Loucy (cell line): ENCODE measurements at regions not wholly inside any gene's neighbourhood (a gene's known extent, or its start where the extent isn't known, plus 50 kb on each side); places are given as distances from the start of the nearest gene placed in this dataset.

ENCODE experiments used
- H2AFZ ChIP-seq: fragments of 200-600 bp; sonication (generic); 2 replicates; pipeline ENCODE4 v1.6.0; 2016; ENCODE audit warnings: antibody characterized with exemption, mild to moderate bottlenecking, low read length, moderate library complexity
- H3F3A ChIP-seq: fragments of 200-600 bp; 2 replicates; pipeline ENCODE4 v1.6.0; 2016; ENCODE audit warnings: antibody characterized with exemption, low read depth, mild to moderate bottlenecking
- H3K27me3 ChIP-seq: fragments of 200-600 bp; sonication (generic); 2 replicates; pipeline ENCODE4 v1.6.1; 2014; ENCODE audit warnings: low read length, mild to moderate bottlenecking; ENCODE audit not compliant: insufficient read depth, poor library complexity, severe bottlenecking
- H3K36me3 ChIP-seq: fragments of 200-600 bp; sonication (generic); 2 replicates; pipeline ENCODE4 v1.6.1; 2016; ENCODE audit warnings: low read length; ENCODE audit not compliant: insufficient read depth
- H3K4me1 ChIP-seq: fragments of 200-600 bp; sonication (generic); 2 replicates; pipeline ENCODE4 v1.5.1; 2014; ENCODE audit warnings: low read length, mild to moderate bottlenecking; ENCODE audit not compliant: insufficient read depth, poor library complexity, severe bottlenecking
- H3K4me2 ChIP-seq: fragments of 200-600 bp; sonication (generic); 2 replicates; pipeline ENCODE4 v1.6.0; 2014; ENCODE audit warnings: antibody characterized with exemption, low read length, low read depth, mild to moderate bottlenecking; ENCODE audit not compliant: poor library complexity, severe bottlenecking
- H3K4me3 ChIP-seq: fragments of 200-600 bp; sonication (generic); 2 replicates; pipeline ENCODE4 v1.5.1; 2014; ENCODE audit warnings: low read length, mild to moderate bottlenecking, mixed read lengths; ENCODE audit not compliant: poor library complexity, severe bottlenecking
- H3K79me2 ChIP-seq: fragments of 200-600 bp; sonication (generic); 2 replicates; pipeline ENCODE4 v1.6.1; 2014; ENCODE audit warnings: low read length; ENCODE audit not compliant: insufficient read depth
- H3K9ac ChIP-seq: fragments of 200-600 bp; sonication (generic); 2 replicates; pipeline ENCODE4 v1.6.0; 2014; ENCODE audit warnings: mild to moderate bottlenecking, low read depth, low read length, moderate library complexity; ENCODE audit not compliant: poor library complexity, severe bottlenecking
- H3K9me2 ChIP-seq: fragments of 200-600 bp; sonication (generic); replicated peaks from 2 replicates; pipeline ENCODE4 v1.6.1; 2016; ENCODE audit warnings: low read depth, low read length, mixed read lengths
- H3K9me3 ChIP-seq: fragments of 200-600 bp; sonication (generic); 2 replicates; pipeline ENCODE4 v1.6.1; 2014; ENCODE audit warnings: mild to moderate bottlenecking, antibody characterized with exemption, low read length, low read depth; ENCODE audit not compliant: insufficient read depth
- H4K20me1 ChIP-seq: fragments of 200-600 bp; sonication (generic); 2 replicates; pipeline ENCODE4 v1.6.0; 2014; ENCODE audit warnings: antibody characterized with exemption, low read length, mild to moderate bottlenecking; ENCODE audit not compliant: insufficient read depth, poor library complexity, severe bottlenecking
- CTCF ChIP-seq: fragments of 200-600 bp; sonication (generic); conservative IDR thresholded peaks from 2 replicates; pipeline ENCODE4 v1.5.1; 2014; ENCODE audit warnings: mild to moderate bottlenecking, antibody characterized with exemption, low read length
- EZH2phosphoT487 ChIP-seq: fragments of 200-600 bp; IDR thresholded peaks from 2 replicates; pipeline ENCODE4 v1.6.1; 2018; ENCODE audit warnings: antibody characterized with exemption, mild to moderate bottlenecking, moderate library complexity, borderline replicate concordance

- Histone ChIP-seq H2AFZ (no peak overlapping the region), H3K9me3 (no peaks in the 10 kb centered on the region), H3K9me2 (no peaks in the 10 kb centered on the region), H3K4me1 (no peaks in the 10 kb centered on the region), H3K27me3 (no peaks in the 10 kb centered on the region), H3K4me2 (no peak overlapping the region), H4K20me1 (no peaks in the 10 kb centered on the region), H3F3A (no peaks in the 10 kb centered on the region), H3K9ac (no peak overlapping the region), H3K4me3 (no peak overlapping the region), H3K36me3 (no peaks in the 10 kb centered on the region), H3K79me2 (no peaks in the 10 kb centered on the region)
- TF ChIP-seq CTCF (no peak), EZH2phosphoT487 (no peak)
Observed at GRCh38 chr18:57923611-57924010, 120.4 kb upstream of the NEDD4L start.

- H3K27me3 ChIP-seq, result no peaks in the 10 kb centered on the region
- H3K9me2 ChIP-seq, result no peaks in the 10 kb centered on the region
- no peaks in the 10 kb centered on the region for H3F3A ChIP-seq
- no peaks in the 10 kb centered on the region for H3K36me3 ChIP-seq
- H4K20me1 ChIP-seq, result no peaks in the 10 kb centered on the region
- no peaks in the 10 kb centered on the region for H3K4me1 ChIP-seq
- no peaks in the 10 kb centered on the region for H3K79me2 ChIP-seq
- TF ChIP-seq CTCF, result no peak
- no peak for TF ChIP-seq EZH2phosphoT487
- H3K4me2 ChIP-seq, result no peak overlapping the region
- no peak overlapping the region for H2AFZ ChIP-seq
- H3K4me3 ChIP-seq, result no peak overlapping the region
- no peak overlapping the region for H3K9ac ChIP-seq
- no peaks in the 10 kb centered on the region for H3K9me3 ChIP-seq
Observed at GRCh38 chr18:57922885-57923284, 119.8 kb upstream of the ATP8B1 start.

GRCh38 chr18:57921708-57922107, 118.6 kb upstream of the ATP8B1 start:
- no peaks in the 10 kb centered on the region for H3K9me3 ChIP-seq
- no peak overlapping the region for H2AFZ ChIP-seq
- H3F3A ChIP-seq, result no peaks in the 10 kb centered on the region
- H3K36me3 ChIP-seq, result no peaks in the 10 kb centered on the region
- no peaks in the 10 kb centered on the region for H3K27me3 ChIP-seq
- TF ChIP-seq CTCF (no peak), EZH2phosphoT487 (no peak)
- H4K20me1 ChIP-seq, result no peaks in the 10 kb centered on the region
- no peaks in the 10 kb centered on the region for H3K79me2 ChIP-seq
- no peak overlapping the region for H3K4me3 ChIP-seq
- H3K4me2 ChIP-seq, result no peak overlapping the region
- peaks cover 1% of the 10 kb centered on the region for H3K4me1 ChIP-seq
- H3K9me2 ChIP-seq, result no peaks in the 10 kb centered on the region
- no peak overlapping the region for H3K9ac ChIP-seq
